WTC11 (cell line): ENCODE measurements at regions not wholly inside any gene's neighbourhood (a gene's known extent, or its start where the extent isn't known, plus 50 kb on each side); places are given as distances from the start of the nearest gene placed in this dataset.

Source experiments
- ATAC-seq: fragments of 200-7000 bp; cut with Tn5 transposase; 2 replicates; pipeline ENCODE4 v1.10.0; 2021; ENCODE audit warnings: mild to moderate bottlenecking, moderate library complexity
- CTCF ChIA-PET: fragments of 300-600 bp; sonication (Branson Sonifier 250); formaldehyde crosslinking; loops from one replicate; lab custom pipeline; 2021; ENCODE audit warnings: antibody characterized with exemption; lab: Charles Lee
- POLR2A ChIA-PET: fragments of 350-600 bp; sonication (Branson Sonifier 250); formaldehyde crosslinking; loops from one replicate; lab custom pipeline; 2021; ENCODE audit warnings: antibody characterized with exemption; lab: Charles Lee
- DNase-seq: peaks from one replicate; pipeline ENCODE4 v3.0.0; 2021; ENCODE audit warnings: low spot score
- H3K27ac Mint-ChIP-seq: 2 replicates; pipeline ENCODE4 v1.8.0; 2021; ENCODE audit warnings: mixed read lengths
- H3K27me3 Mint-ChIP-seq: 2 replicates; pipeline ENCODE4 v1.8.0; 2021; ENCODE audit warnings: low read depth, mild to moderate bottlenecking, moderate library complexity, mixed read lengths
- H3K36me3 Mint-ChIP-seq: 2 replicates; pipeline ENCODE4 v1.8.0; 2021; ENCODE audit warnings: mixed read lengths
- H3K4me1 Mint-ChIP-seq: 2 replicates; pipeline ENCODE4 v1.8.0; 2022; ENCODE audit warnings: mixed read lengths
- H3K4me3 Mint-ChIP-seq: 2 replicates; pipeline ENCODE4 v1.8.0; 2021; ENCODE audit warnings: mild to moderate bottlenecking, moderate library complexity, mixed read lengths
- H3K9me3 Mint-ChIP-seq: 2 replicates; pipeline ENCODE4 v1.8.0; 2021; ENCODE audit warnings: mixed read lengths
- ATF3 ChIP-seq: sonication (generic); formaldehyde crosslinking; conservative IDR thresholded peaks from 2 replicates; pipeline ENCODE4 v1.8.1; 2022; ENCODE audit warnings: mild to moderate bottlenecking, missing genetic modification reagents
- E2F5 ChIP-seq: sonication (generic); formaldehyde crosslinking; IDR thresholded peaks from 2 replicates; pipeline ENCODE4 v1.8.1; 2022; ENCODE audit warnings: mild to moderate bottlenecking, moderate library complexity, missing genetic modification reagents
- ELF4 ChIP-seq: sonication (generic); formaldehyde crosslinking; IDR thresholded peaks from 2 replicates; pipeline ENCODE4 v1.8.1; 2022; ENCODE audit warnings: low read depth, mild to moderate bottlenecking, moderate library complexity, missing genetic modification reagents
- FOXK1 ChIP-seq: sonication (generic); formaldehyde crosslinking; IDR thresholded peaks from 2 replicates; pipeline ENCODE4 v1.8.0; 2022; ENCODE audit warnings: mild to moderate bottlenecking, moderate library complexity, missing genetic modification reagents
- HMGA2 ChIP-seq: fragments of 250-450 bp; sonication (Bioruptor Pico); IDR thresholded peaks from 2 replicates; pipeline ENCODE4 v1.4.0; 2021; ENCODE audit warnings: mild to moderate bottlenecking, moderate library complexity
- HMGXB4 ChIP-seq: sonication (generic); formaldehyde crosslinking; IDR thresholded peaks from 2 replicates; pipeline ENCODE4 v1.8.1; 2023; ENCODE audit warnings: mild to moderate bottlenecking, moderate library complexity, missing genetic modification reagents
- IRF2 ChIP-seq: sonication (generic); formaldehyde crosslinking; IDR thresholded peaks from 2 replicates; pipeline ENCODE4 v1.8.0; 2022; ENCODE audit warnings: low read depth, missing genetic modification reagents, borderline replicate concordance
- JAZF1 ChIP-seq: fragments of 250-450 bp; sonication (Bioruptor Pico); IDR thresholded peaks from 2 replicates; pipeline ENCODE4 v1.9.0; 2021; ENCODE audit warnings: moderate library complexity, mild to moderate bottlenecking, inconsistent platforms
- JUN ChIP-seq: sonication (generic); formaldehyde crosslinking; IDR thresholded peaks from 2 replicates; pipeline ENCODE4 v1.8.0; 2023; ENCODE audit warnings: mild to moderate bottlenecking, missing genetic modification reagents
- KAT7 ChIP-seq: sonication (generic); formaldehyde crosslinking; IDR thresholded peaks from 2 replicates; pipeline ENCODE4 v1.8.1; 2023; ENCODE audit warnings: missing genetic modification reagents, mild to moderate bottlenecking, borderline replicate concordance
- MXD4 ChIP-seq: fragments of 250-450 bp; sonication (Bioruptor Pico); IDR thresholded peaks from 2 replicates; pipeline ENCODE4 v1.8.0; 2021; ENCODE audit warnings: mild to moderate bottlenecking, moderate library complexity, borderline replicate concordance
- NFATC4 ChIP-seq: fragments of 250-450 bp; sonication (Bioruptor Pico); IDR thresholded peaks from 2 replicates; pipeline ENCODE4 v1.9.0; 2021; ENCODE audit warnings: mild to moderate bottlenecking
- NFE2L1 ChIP-seq: sonication (generic); formaldehyde crosslinking; IDR thresholded peaks from 2 replicates; pipeline ENCODE4 v1.8.1; 2023; ENCODE audit warnings: missing genetic modification reagents
- NR1H2 ChIP-seq: sonication (generic); formaldehyde crosslinking; IDR thresholded peaks from 2 replicates; pipeline ENCODE4 v1.9.0; 2021; ENCODE audit warnings: mild to moderate bottlenecking, moderate library complexity, missing genetic modification reagents
- NR3C1 ChIP-seq: sonication (generic); formaldehyde crosslinking; conservative IDR thresholded peaks from 2 replicates; pipeline ENCODE4 v1.8.1; 2023; ENCODE audit warnings: low read depth, mild to moderate bottlenecking, missing genetic modification reagents
- PRDM15 ChIP-seq: sonication (generic); formaldehyde crosslinking; IDR thresholded peaks from 2 replicates; pipeline ENCODE4 v1.8.0; 2022; ENCODE audit warnings: missing genetic modification reagents
- PREB ChIP-seq: sonication (generic); formaldehyde crosslinking; IDR thresholded peaks from 2 replicates; pipeline ENCODE4 v1.8.1; 2022; ENCODE audit warnings: mild to moderate bottlenecking, missing genetic modification reagents, moderate library complexity, borderline replicate concordance
- SOX15 ChIP-seq: fragments of 250-450 bp; sonication (Bioruptor Pico); IDR thresholded peaks from 2 replicates; pipeline ENCODE4 v1.9.0; 2021; ENCODE audit warnings: mild to moderate bottlenecking
- TEAD1 ChIP-seq: sonication (generic); formaldehyde crosslinking; IDR thresholded peaks from 2 replicates; pipeline ENCODE4 v1.8.0; 2022; ENCODE audit warnings: mild to moderate bottlenecking, missing genetic modification reagents
- ZMAT4 ChIP-seq: fragments of 250-450 bp; sonication (Bioruptor Pico); IDR thresholded peaks from 2 replicates; pipeline ENCODE4 v1.9.0; 2021; ENCODE audit warnings: mild to moderate bottlenecking
- ZNF121 ChIP-seq: sonication (generic); formaldehyde crosslinking; IDR thresholded peaks from 2 replicates; pipeline ENCODE4 v1.8.0; 2023; ENCODE audit warnings: missing genetic modification reagents
- ZNF263 ChIP-seq: sonication (generic); formaldehyde crosslinking; IDR thresholded peaks from 2 replicates; pipeline ENCODE4 v1.8.1; 2022; ENCODE audit warnings: low read depth, mild to moderate bottlenecking, moderate library complexity, missing genetic modification reagents
- ZNF416 ChIP-seq: fragments of 250-450 bp; sonication (Bioruptor Pico); IDR thresholded peaks from 2 replicates; pipeline ENCODE4 v1.9.0; 2021; ENCODE audit warnings: mild to moderate bottlenecking, inconsistent platforms
- ZNF532 ChIP-seq: fragments of 250-450 bp; sonication (Bioruptor Pico); IDR thresholded peaks from 2 replicates; pipeline ENCODE4 v1.9.0; 2021; ENCODE audit warnings: mild to moderate bottlenecking, borderline replicate concordance

GRCh38 chr5:73375949-73376348, 72.6 kb downstream of the FOXD1 start:
- H3K27ac Mint-ChIP-seq, result no peak overlapping the region
- H3K9me3 Mint-ChIP-seq, result no peaks in the 10 kb centered on the region
- H3K4me3 Mint-ChIP-seq, result no peak overlapping the region
- POLR2A ChIA-PET, result no interaction called here
- DNase-seq, result no peak
- H3K36me3 Mint-ChIP-seq, result no peaks in the 10 kb centered on the region
- CTCF ChIA-PET, result no interaction called here
- ATAC-seq, result no peak
- peaks cover 21% of the 10 kb centered on the region for H3K4me1 Mint-ChIP-seq
- no peak for TF ChIP-seq JAZF1
- no peak for TF ChIP-seq NFE2L1
- no peak for TF ChIP-seq IRF2 (CRISPR knock-in tag)
- no peak for TF ChIP-seq ZMAT4 (CRISPR knock-in tag)
- TF ChIP-seq TEAD1 (CRISPR knock-in tag), result no peak
- TF ChIP-seq JUN (CRISPR knock-in tag), result no peak
- TF ChIP-seq E2F5 (CRISPR knock-in tag), result no peak
- TF ChIP-seq NR1H2 (CRISPR knock-in tag), result no peak
- no peak for TF ChIP-seq ATF3
- TF ChIP-seq MXD4 (CRISPR knock-in tag), result no peak
- TF ChIP-seq KAT7 (CRISPR knock-in tag), result no peak
- TF ChIP-seq NFATC4 (CRISPR knock-in tag), result no peak
- no peak for TF ChIP-seq ZNF263 (CRISPR knock-in tag)
- no peak for TF ChIP-seq ZNF121
- TF ChIP-seq PRDM15 (CRISPR knock-in tag), result no peak
- TF ChIP-seq ZNF532 (CRISPR knock-in tag), result no peak
- H3K27me3 Mint-ChIP-seq, result peaks cover 32% of the 10 kb centered on the region

- no peaks in the 10 kb centered on the region for H3K36me3 Mint-ChIP-seq
- no peak for DNase-seq
- no peak for ATAC-seq
- peaks cover 18% of the 10 kb centered on the region for H3K4me1 Mint-ChIP-seq
- H3K9me3 Mint-ChIP-seq, result no peaks in the 10 kb centered on the region
- no peak overlapping the region for H3K27ac Mint-ChIP-seq
- CTCF ChIA-PET, result no interaction called here
- H3K27me3 Mint-ChIP-seq, result peaks cover 24% of the 10 kb centered on the region
- POLR2A ChIA-PET, result interaction anchor here (1.2 kb wide), 1 partner anchor 13 kb away, joined by 3 read pairs; no protein-coding TSS in a partner anchor
- H3K4me3 Mint-ChIP-seq, result no peak overlapping the region
- TF ChIP-seq HMGXB4 (CRISPR knock-in tag) (no peak), HMGA2 (CRISPR knock-in tag) (no peak), PREB (no peak), JAZF1 (no peak), FOXK1 (CRISPR knock-in tag) (no peak), NR3C1 (CRISPR knock-in tag) (no peak), ZNF416 (no peak), SOX15 (CRISPR knock-in tag) (no peak), ELF4 (CRISPR knock-in tag) (no peak)
Measured at GRCh38 chr5:73375191-73375545, 73.4 kb downstream of the FOXD1 start.
